Liver (tissue), 3 donors: ENCODE measurements at regions not wholly inside any gene's neighbourhood (a gene's known extent, or its start where the extent isn't known, plus 50 kb on each side); places are given as distances from the start of the nearest gene placed in this dataset.

Experiments used
- CTCF ChIP-seq: fragments of 150-350 bp; IDR thresholded peaks from 2 replicates; pipeline ENCODE4 v1.5.1; 2017; ENCODE audit warnings: improper control_type of control experiment, low read depth, low read length; ENCODE audit not compliant: missing input control
- EGR1 ChIP-seq, 2 donors: IDR thresholded peaks; 2 replicates each; pipeline ENCODE4 v1.6.1; 2016 to 2018; ENCODE audit warnings: antibody characterized with exemption in 2 of 2, low read depth in 2 of 2
- FOXA1 ChIP-seq: IDR thresholded peaks from 2 replicates; pipeline ENCODE4 v1.6.1; 2016; ENCODE audit warnings: antibody characterized with exemption
- HNF4A ChIP-seq, 2 donors: conservative IDR thresholded peaks; 2 replicates each; pipeline ENCODE4 v1.6.1; 2016; ENCODE audit warnings: antibody characterized with exemption in 2 of 2, mild to moderate bottlenecking in 2 of 2
- RAD21 ChIP-seq, 2 donors: IDR thresholded peaks; 2 replicates each; pipeline ENCODE4 v1.6.1; 2016; ENCODE audit warnings: antibody characterized with exemption in 2 of 2, mild to moderate bottlenecking in 2 of 2
- REST ChIP-seq: IDR thresholded peaks from 2 replicates; pipeline ENCODE4 v1.6.1; 2016; ENCODE audit warnings: antibody characterized with exemption, mild to moderate bottlenecking
- RXRA ChIP-seq, 2 donors: IDR thresholded peaks; 2 replicates each; pipeline ENCODE4 v1.6.1; 2017 to 2018; ENCODE audit warnings: antibody characterized with exemption in 2 of 2, mild to moderate bottlenecking in 1 of 2
- SP1 ChIP-seq: IDR thresholded peaks from 2 replicates; pipeline ENCODE4 v1.6.1; 2018; ENCODE audit warnings: antibody characterized with exemption, mild to moderate bottlenecking
- TAF1 ChIP-seq: conservative IDR thresholded peaks from 2 replicates; pipeline ENCODE4 v1.6.1; 2016; ENCODE audit warnings: antibody characterized with exemption, mild to moderate bottlenecking
- YY1 ChIP-seq: IDR thresholded peaks from 2 replicates; pipeline ENCODE4 v1.6.1; 2016; ENCODE audit warnings: antibody characterized with exemption, mild to moderate bottlenecking
- donor health status: healthy.
- donor health status: healthy.

DNA sequence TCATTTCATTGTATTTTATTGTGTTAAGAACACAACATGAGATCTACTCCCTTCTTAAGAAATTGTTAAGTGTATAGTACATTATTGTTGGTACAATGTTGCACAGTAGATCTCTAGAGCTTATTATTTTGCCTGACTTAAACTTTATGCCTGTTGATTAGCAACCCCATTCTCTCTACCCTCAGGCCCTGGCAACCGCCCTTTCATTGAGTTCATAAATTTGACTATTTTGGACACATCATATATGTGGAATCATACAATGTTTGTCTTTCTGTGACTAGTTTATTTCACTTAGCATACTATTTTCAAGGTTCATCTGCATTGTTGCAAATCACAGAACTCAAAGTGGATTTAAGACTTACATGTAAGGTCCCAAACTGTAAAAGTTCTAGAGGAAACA lies 222.1 kb downstream of the IL15 start:
- TF ChIP-seq RAD21 (IDR thresholded peaks at IDR 0.05) (no peak), CTCF (no peak), TAF1 (no peak), YY1 (no peak), SP1 (no peak), EGR1 (IDR thresholded peaks at IDR 0.05; ENCODE audit: low read depth in 2 of 2) (no peak), HNF4A (conservative IDR thresholded peaks at IDR 0.05) (no peak), REST (no peak), RXRA (IDR thresholded peaks at IDR 0.05) (no peak), FOXA1 (no peak)
